Smooth muscle cell (in vitro differentiated cells): ENCODE measurements at regions not wholly inside any gene's neighbourhood (a gene's known extent, or its start where the extent isn't known, plus 50 kb on each side); places are given as distances from the start of the nearest gene placed in this dataset.

ENCODE experiments used
- DNase-seq: peaks from one replicate; lab custom pipeline; 2025; ENCODE audit not compliant: unreplicated experiment; lab: John Stamatoyannopoulos, UW
- H2AFZ ChIP-seq: fragments of 200-600 bp; sonication (generic); 2 replicates; pipeline ENCODE4 v1.6.0; 2016; ENCODE audit warnings: antibody characterized with exemption, low read depth, mild to moderate bottlenecking
- H3F3A ChIP-seq: fragments of 200-600 bp; sonication (generic); 2 replicates; pipeline ENCODE4 v1.6.0; 2017; ENCODE audit warnings: antibody characterized with exemption, low read depth
- H3K27ac ChIP-seq: fragments of 200-600 bp; sonication (generic); 2 replicates; pipeline ENCODE4 v1.5.1; 2016; ENCODE audit warnings: low read depth, mild to moderate bottlenecking
- H3K27me3 ChIP-seq: fragments of 200-600 bp; sonication (generic); 2 replicates; pipeline ENCODE4 v1.6.1; 2016; ENCODE audit warnings: low read depth, mild to moderate bottlenecking
- H3K36me3 ChIP-seq: fragments of 200-600 bp; sonication (generic); 2 replicates; pipeline ENCODE4 v1.5.1; 2016; ENCODE audit warnings: low read depth
- H3K4me1 ChIP-seq: fragments of 200-600 bp; sonication (generic); 2 replicates; pipeline ENCODE4 v1.5.1; 2016; ENCODE audit warnings: low read depth
- H3K4me2 ChIP-seq: fragments of 200-600 bp; sonication (generic); 2 replicates; pipeline ENCODE4 v1.6.0; 2016; ENCODE audit warnings: mild to moderate bottlenecking
- H3K4me3 ChIP-seq: fragments of 200-600 bp; sonication (generic); 2 replicates; pipeline ENCODE4 v1.5.1; 2016; ENCODE audit warnings: mild to moderate bottlenecking
- H3K79me2 ChIP-seq: fragments of 200-600 bp; sonication (generic); 2 replicates; pipeline ENCODE4 v1.6.0; 2016; ENCODE audit warnings: low read depth, mild to moderate bottlenecking
- H3K9ac ChIP-seq: fragments of 200-600 bp; sonication (generic); 2 replicates; pipeline ENCODE4 v1.6.0; 2016; ENCODE audit warnings: low read depth
- H3K9me3 ChIP-seq: fragments of 200-600 bp; sonication (generic); replicated peaks from 2 replicates; pipeline ENCODE4 v1.5.1; 2016; ENCODE audit warnings: low read depth
- H4K20me1 ChIP-seq: fragments of 200-600 bp; sonication (generic); 2 replicates; pipeline ENCODE4 v1.6.0; 2016; ENCODE audit warnings: low read depth
- WGBS: methylation state at CpG from one replicate; pipeline ENCODE4 v1.1.7; 2016; ENCODE audit warnings: low lambda C conversion rate; 5-methylcytosine and 5-hydroxymethylcytosine counted together
- TF ChIP-seq, protein P1 (sequence below): fragments of 200-600 bp; sonication (generic); IDR thresholded peaks from 2 replicates; pipeline ENCODE4 v1.5.1; 2017; ENCODE audit warnings: borderline replicate concordance, mild to moderate bottlenecking, antibody characterized with exemption; ENCODE audit not compliant: insufficient read depth, poor library complexity, severe bottlenecking

DNA sequence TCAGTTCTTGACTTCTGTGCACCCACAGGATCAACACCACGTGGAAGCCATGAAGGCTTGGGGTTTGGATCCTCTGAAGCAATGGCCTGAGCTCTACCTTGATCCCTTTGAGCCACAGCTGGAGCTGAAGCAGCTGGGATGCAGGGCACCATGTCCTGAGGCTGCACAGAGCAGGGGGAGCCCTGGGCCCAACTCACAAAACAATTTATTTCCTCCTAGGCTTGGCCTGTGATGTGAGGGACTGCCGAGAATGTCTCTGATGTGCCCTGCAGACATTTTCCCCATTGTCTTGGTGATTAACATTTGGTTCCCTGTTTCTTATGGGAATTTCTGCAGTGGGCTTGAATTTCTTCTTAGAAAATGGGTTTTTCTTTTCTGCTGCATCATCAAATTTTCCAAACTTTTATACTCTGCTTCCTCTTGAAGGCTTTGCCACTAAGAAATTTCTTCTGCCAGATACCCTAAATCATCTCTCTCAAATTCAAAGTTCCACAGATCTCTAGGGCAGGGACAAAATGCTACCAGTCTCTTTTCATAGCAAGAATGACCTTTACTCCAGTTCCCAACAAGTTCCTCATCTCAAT is 288.2 kb downstream of the CCDC59 start:
- Histone ChIP-seq H2AFZ (no peak overlapping the region), H3K36me3 (no peaks in the 10 kb centered on the region), H3K27me3 (no peaks in the 10 kb centered on the region), H3K4me3 (no peak overlapping the region), H3K9me3 (no peaks in the 10 kb centered on the region), H3F3A (no peaks in the 10 kb centered on the region), H3K27ac (no peak overlapping the region), H3K9ac (no peak overlapping the region), H3K79me2 (no peaks in the 10 kb centered on the region), H3K4me1 (no peaks in the 10 kb centered on the region), H4K20me1 (no peaks in the 10 kb centered on the region), H3K4me2 (no peak overlapping the region)
- TF ChIP-seq, protein P1, sequence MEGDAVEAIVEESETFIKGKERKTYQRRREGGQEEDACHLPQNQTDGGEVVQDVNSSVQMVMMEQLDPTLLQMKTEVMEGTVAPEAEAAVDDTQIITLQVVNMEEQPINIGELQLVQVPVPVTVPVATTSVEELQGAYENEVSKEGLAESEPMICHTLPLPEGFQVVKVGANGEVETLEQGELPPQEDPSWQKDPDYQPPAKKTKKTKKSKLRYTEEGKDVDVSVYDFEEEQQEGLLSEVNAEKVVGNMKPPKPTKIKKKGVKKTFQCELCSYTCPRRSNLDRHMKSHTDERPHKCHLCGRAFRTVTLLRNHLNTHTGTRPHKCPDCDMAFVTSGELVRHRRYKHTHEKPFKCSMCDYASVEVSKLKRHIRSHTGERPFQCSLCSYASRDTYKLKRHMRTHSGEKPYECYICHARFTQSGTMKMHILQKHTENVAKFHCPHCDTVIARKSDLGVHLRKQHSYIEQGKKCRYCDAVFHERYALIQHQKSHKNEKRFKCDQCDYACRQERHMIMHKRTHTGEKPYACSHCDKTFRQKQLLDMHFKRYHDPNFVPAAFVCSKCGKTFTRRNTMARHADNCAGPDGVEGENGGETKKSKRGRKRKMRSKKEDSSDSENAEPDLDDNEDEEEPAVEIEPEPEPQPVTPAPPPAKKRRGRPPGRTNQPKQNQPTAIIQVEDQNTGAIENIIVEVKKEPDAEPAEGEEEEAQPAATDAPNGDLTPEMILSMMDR, result no peak
- DNase-seq, result no peak
- WGBS, result 65% methylated on average over 2 of the region's 2 CpGs

DNA sequence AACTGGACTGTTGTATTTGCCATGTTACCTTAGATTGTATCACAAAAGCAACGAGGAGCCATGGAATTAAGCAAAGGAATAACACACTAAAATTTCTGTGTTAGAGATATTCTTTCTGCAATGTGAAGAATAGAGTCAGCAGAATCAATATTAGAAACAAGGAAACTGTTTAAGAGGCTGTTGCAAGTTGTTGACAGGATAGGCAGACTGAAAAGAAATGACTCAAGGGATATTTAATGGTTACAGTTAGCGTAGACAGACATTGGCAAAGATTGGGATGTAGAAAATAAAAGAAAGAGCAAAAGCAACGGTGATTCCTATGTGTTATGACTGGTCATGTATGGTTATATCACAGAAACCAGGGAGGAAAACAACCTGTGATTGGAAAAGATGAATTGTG is 299.0 kb upstream of the PPFIA2 start:
- H4K20me1 ChIP-seq, result no peaks in the 10 kb centered on the region
- H3F3A ChIP-seq, result no peaks in the 10 kb centered on the region
- no peak overlapping the region for H3K4me2 ChIP-seq
- H3K9ac ChIP-seq, result peak overlapping the region; percentile 16
- no peaks in the 10 kb centered on the region for H3K36me3 ChIP-seq
- TF ChIP-seq, protein P1, result no peak
- no peak overlapping the region for H2AFZ ChIP-seq
- H3K4me3 ChIP-seq, result no peak overlapping the region
- H3K79me2 ChIP-seq, result no peaks in the 10 kb centered on the region
- peak overlapping the region; percentile 57 for H3K27ac ChIP-seq
- no peaks in the 10 kb centered on the region for H3K4me1 ChIP-seq
- no peaks in the 10 kb centered on the region for H3K9me3 ChIP-seq
- DNase-seq, result no peak
- WGBS, result 76% methylated on average over 3 of the region's 3 CpGs
- no peaks in the 10 kb centered on the region for H3K27me3 ChIP-seq

DNA sequence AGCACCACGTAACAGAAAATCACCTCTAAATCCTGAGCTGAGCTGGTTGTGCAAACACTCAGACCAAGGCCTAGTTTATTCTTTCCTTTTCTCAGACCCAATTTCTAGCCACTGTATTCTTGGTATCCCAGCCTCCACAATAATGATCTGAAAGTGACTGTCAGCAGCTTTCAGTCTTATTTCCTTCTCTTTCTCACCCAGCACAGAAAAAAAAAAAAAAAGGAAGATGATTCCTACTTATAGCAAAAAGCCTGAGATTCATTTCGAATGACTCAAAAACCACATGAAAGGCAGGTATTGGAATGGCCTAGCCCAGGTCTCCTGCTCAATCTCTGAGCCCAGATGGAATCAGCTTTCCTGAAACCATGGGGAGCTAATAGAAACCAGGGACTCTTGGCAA is 298.6 kb upstream of the PPFIA2 start:
- Histone ChIP-seq H3K4me2 (no peak overlapping the region), H4K20me1 (no peaks in the 10 kb centered on the region), H3F3A (no peaks in the 10 kb centered on the region), H3K4me1 (no peaks in the 10 kb centered on the region), H3K4me3 (no peak overlapping the region), H3K79me2 (no peaks in the 10 kb centered on the region), H3K27ac (peak overlapping the region; percentile 57), H3K9ac (no peak overlapping the region), H3K9me3 (no peaks in the 10 kb centered on the region), H2AFZ (no peak overlapping the region), H3K36me3 (no peaks in the 10 kb centered on the region), H3K27me3 (no peaks in the 10 kb centered on the region)
- TF ChIP-seq, protein P1, result no peak
- WGBS, result 62% methylated on average over 2 of the region's 2 CpGs
- no peak for DNase-seq

DNA sequence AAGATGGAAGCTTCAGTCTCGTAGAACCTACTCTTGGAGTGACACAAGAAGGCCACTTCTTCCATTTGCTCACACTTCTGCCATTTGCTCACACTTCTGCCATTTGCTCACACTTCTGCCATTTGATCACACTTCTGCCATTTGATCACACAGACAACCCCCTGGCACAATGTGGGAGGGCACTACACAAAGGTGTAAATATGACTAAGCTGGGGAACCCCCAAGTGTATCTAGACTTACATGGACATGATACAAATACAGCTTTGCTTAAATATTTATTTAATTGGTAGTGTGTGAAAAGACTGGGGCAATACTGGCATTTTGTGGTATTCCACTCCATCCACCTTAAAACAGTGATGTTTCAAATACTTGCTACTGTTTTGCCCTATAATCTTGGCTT is 296.2 kb upstream of the PPFIA2 start:
- Histone ChIP-seq H4K20me1 (no peaks in the 10 kb centered on the region), H3K27ac (no peak overlapping the region), H3K4me3 (no peak overlapping the region), H3K9ac (no peak overlapping the region), H3K4me1 (no peaks in the 10 kb centered on the region), H2AFZ (no peak overlapping the region), H3K4me2 (no peak overlapping the region), H3F3A (no peaks in the 10 kb centered on the region), H3K27me3 (no peaks in the 10 kb centered on the region), H3K9me3 (no peaks in the 10 kb centered on the region), H3K36me3 (no peaks in the 10 kb centered on the region), H3K79me2 (no peaks in the 10 kb centered on the region)
- 68% methylated on average over 1 of the region's 1 CpG for WGBS
- no peak for DNase-seq
- TF ChIP-seq, protein P1, result no peak
